ENCODE measurements at regions not wholly inside any gene's neighbourhood (a gene's known extent, or its start where the extent isn't known, plus 50 kb on each side); places are given as distances from the start of the nearest gene placed in this dataset.

- TF ChIP-seq EZH2 (IDR thresholded peaks at IDR 0.05; ENCODE audit: borderline replicate concordance, low read depth, low read length, severe bottlenecking): no peak
- TF ChIP-seq CTCF (IDR thresholded peaks at IDR 0.05; ENCODE audit: borderline replicate concordance, extremely low read depth, low read length, poor library complexity, severe bottlenecking): no peak
These were observed 770.1 kb downstream of the KCNJ18 start for GRCh38 chr17:22462461-22462860.
